ENCODE measurements at regions not wholly inside any gene's neighbourhood (a gene's known extent, or its start where the extent isn't known, plus 50 kb on each side); places are given as distances from the start of the nearest gene placed in this dataset.

DNA sequence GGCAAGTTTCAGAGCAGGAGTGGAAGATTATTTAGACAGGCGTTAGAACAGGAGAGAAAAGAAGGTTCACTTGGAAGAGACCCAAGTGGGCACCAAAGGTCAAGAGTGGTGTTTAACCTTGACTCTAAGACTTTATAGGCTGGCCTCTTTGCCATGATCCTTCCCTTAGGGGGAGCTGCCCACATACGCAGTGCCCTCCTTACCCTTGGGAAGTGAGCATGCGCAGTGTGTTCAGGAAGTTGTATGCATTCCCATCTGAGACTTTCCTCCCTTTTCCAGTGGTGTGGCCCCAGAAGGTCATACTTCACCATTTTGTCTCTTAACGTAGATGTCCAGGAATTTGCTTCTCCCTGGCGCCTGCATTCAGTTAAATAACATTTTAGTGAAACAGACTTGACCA, 95.8 kb downstream of the CXCL12 start:
- H3K27me3 ChIP-seq: no peaks in the 10 kb centered on the region
- no peak for TF ChIP-seq POLR2A (IDR thresholded peaks at IDR 0.05)
- TF ChIP-seq, protein P1, sequence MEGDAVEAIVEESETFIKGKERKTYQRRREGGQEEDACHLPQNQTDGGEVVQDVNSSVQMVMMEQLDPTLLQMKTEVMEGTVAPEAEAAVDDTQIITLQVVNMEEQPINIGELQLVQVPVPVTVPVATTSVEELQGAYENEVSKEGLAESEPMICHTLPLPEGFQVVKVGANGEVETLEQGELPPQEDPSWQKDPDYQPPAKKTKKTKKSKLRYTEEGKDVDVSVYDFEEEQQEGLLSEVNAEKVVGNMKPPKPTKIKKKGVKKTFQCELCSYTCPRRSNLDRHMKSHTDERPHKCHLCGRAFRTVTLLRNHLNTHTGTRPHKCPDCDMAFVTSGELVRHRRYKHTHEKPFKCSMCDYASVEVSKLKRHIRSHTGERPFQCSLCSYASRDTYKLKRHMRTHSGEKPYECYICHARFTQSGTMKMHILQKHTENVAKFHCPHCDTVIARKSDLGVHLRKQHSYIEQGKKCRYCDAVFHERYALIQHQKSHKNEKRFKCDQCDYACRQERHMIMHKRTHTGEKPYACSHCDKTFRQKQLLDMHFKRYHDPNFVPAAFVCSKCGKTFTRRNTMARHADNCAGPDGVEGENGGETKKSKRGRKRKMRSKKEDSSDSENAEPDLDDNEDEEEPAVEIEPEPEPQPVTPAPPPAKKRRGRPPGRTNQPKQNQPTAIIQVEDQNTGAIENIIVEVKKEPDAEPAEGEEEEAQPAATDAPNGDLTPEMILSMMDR (IDR thresholded peaks at IDR 0.05): no peak
- no peak for DNase-seq
- H3K27ac ChIP-seq: no peak overlapping the region
- no peaks in the 10 kb centered on the region for H3K36me3 ChIP-seq
- no peaks in the 10 kb centered on the region for H3K9me3 ChIP-seq
- H3K4me3 ChIP-seq: no peak overlapping the region
- H3K4me1 ChIP-seq: peaks cover 0 to 5% (median 0%) of the 10 kb centered on the region in 4 donors

DNA sequence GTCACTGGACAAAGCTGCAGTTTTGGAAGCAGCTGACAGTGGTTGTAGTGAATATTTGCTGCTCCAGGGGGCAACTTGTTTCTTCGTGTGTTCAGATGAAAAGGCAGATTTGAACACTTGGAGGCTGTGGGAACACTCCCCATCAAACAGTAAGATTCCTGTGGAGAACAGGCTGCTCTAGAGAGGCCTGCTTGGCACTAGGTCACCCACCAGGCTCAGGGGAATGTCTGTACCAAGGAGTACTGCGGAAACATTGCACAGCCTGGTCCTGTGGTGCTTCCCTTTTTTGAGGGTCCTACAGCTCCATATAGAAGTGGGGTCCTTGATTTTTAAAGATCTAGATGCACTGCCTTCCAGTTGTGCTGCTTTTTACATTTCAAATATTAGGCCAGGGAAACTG, 97.5 kb downstream of the CXCL12 start:
- no peak for DNase-seq
- H3K36me3 ChIP-seq: no peaks in the 10 kb centered on the region
- H3K27me3 ChIP-seq: no peaks in the 10 kb centered on the region
- H3K4me1 ChIP-seq: no peaks in the 10 kb centered on the region
- no peak for TF ChIP-seq POLR2A (IDR thresholded peaks at IDR 0.05)
- TF ChIP-seq, protein P1 (IDR thresholded peaks at IDR 0.05): no peak
- no peak overlapping the region for H3K27ac ChIP-seq
- no peaks in the 10 kb centered on the region for H3K9me3 ChIP-seq
- H3K4me3 ChIP-seq: no peak overlapping the region

DNA sequence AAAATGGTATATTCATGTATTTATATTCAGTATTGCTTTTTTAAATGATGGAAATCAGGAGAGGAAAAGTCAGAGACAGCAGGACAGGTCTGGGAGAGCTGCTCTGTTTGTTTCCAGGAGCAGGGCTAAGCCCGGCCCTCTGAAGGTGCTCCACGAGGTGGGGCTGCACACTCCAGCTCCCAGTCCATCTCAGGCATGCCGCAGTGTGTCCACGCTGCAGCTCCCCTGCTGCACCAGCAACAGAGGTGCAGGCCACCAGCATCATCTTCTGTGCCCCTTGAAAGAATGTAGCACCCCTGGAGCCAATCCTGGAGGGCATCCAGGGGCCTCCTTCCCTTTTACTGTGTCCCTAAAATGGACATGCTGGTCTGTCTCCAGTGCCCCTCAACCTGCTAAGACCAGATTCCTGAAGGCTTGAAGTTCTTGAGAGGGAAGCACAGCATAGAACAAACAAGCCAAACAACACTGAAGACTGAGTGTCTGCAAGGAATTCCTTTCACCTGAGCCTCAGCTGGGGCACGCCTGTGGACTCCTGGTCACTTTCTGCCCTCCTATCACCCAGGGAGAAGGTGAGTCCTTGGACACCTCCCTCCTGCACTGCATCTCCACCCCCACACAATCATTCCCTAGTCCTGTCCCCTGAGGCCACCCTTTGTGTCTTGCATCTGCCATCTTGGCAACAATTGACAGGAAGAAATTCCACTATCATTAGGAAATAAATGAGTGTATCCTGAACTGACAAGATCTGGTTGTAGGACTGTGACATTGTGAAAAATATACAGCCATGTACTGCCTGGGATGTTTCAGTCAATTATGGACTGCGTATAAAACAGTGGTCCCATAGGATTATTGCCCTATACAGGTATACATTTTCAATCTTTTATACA, 100.5 kb downstream of the CXCL12 start:
- no peaks in the 10 kb centered on the region for H3K4me1 ChIP-seq
- H3K27me3 ChIP-seq: no peaks in the 10 kb centered on the region
- no peaks in the 10 kb centered on the region for H3K36me3 ChIP-seq
- no peak overlapping the region for H3K27ac ChIP-seq
- H3K9me3 ChIP-seq: no peaks in the 10 kb centered on the region
- no peak overlapping the region for H3K4me3 ChIP-seq
- no peak for DNase-seq
- TF ChIP-seq, protein P1 (IDR thresholded peaks at IDR 0.05): no peak
- TF ChIP-seq POLR2A (IDR thresholded peaks at IDR 0.05): no peak

DNA sequence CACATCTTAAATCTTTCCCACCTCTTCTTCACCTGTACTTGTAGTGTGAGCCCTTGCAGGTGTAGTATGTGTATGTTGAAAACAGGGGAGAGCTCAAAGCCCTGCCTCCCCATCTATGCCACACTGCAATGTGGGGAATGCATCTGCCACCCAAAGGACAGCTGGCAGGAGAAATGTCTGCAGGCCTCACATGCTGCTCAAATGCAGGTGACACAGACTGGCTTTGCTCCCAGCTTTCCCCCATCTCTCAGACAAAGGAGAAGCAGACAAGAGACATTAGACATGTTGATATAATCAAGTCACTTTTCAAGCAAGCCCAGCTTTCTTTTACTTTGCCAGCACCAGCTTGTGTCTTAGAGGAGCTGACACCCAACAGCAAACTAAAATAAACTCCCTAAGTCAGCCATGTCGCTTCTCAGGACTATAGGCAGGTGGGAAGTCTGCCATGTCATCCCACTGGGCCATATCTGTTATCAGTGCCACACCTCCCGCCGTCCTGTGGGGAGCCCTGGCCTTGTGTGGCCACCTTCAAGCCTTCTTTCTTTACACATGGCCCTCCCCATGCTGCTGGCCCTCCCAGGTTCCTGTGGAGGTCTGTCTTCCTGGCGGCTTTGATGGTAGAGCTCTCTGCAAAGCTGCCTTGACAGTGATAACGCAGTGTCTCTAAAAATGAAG, 102.1 kb downstream of the CXCL12 start:
- no peaks in the 10 kb centered on the region for H3K27me3 ChIP-seq
- no peaks in the 10 kb centered on the region for H3K4me1 ChIP-seq
- TF ChIP-seq POLR2A (IDR thresholded peaks at IDR 0.05): no peak
- TF ChIP-seq, protein P1 (IDR thresholded peaks at IDR 0.05): no peak
- no peak for DNase-seq
- no peaks in the 10 kb centered on the region for H3K9me3 ChIP-seq
- no peak overlapping the region for H3K27ac ChIP-seq
- H3K36me3 ChIP-seq: no peaks in the 10 kb centered on the region
- no peak overlapping the region for H3K4me3 ChIP-seq

DNA sequence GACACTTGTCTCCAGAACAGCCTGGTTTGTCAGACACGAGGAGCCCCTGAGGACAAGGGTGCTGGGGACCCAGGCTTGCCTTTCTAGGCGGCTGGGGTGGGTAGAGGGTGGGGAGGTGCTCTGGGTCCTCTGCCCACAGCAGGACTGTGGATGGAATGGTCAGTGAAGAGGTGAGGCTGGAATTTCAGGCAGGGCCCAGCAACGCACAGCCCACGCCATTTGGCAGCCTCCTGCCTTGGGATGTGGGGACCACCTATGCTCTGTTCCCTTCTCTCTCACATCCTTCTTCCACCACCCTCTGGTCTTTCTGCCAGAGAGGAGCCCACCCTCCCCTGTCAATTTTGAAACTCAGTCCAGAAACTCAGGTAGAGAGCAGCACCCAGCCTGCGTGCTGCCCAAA, 103.2 kb downstream of the CXCL12 start:
- no peaks in the 10 kb centered on the region for H3K27me3 ChIP-seq
- no peak overlapping the region for H3K27ac ChIP-seq
- no peak overlapping the region for H3K4me3 ChIP-seq
- no peaks in the 10 kb centered on the region for H3K9me3 ChIP-seq
- H3K36me3 ChIP-seq: no peaks in the 10 kb centered on the region
- no peak for TF ChIP-seq POLR2A (IDR thresholded peaks at IDR 0.05)
- TF ChIP-seq, protein P1 (IDR thresholded peaks at IDR 0.05): no peak
- H3K4me1 ChIP-seq: no peaks in the 10 kb centered on the region
- DNase-seq: no peak
